ENCODE measurements at regions not wholly inside any gene's neighbourhood (a gene's known extent, or its start where the extent isn't known, plus 50 kb on each side); places are given as distances from the start of the nearest gene placed in this dataset.
"Not testable (repeated sequence)": the region's sequence is repeated elsewhere in the genome, so short reads cannot be mapped to it uniquely, and the experiment has no call there.

DNA sequence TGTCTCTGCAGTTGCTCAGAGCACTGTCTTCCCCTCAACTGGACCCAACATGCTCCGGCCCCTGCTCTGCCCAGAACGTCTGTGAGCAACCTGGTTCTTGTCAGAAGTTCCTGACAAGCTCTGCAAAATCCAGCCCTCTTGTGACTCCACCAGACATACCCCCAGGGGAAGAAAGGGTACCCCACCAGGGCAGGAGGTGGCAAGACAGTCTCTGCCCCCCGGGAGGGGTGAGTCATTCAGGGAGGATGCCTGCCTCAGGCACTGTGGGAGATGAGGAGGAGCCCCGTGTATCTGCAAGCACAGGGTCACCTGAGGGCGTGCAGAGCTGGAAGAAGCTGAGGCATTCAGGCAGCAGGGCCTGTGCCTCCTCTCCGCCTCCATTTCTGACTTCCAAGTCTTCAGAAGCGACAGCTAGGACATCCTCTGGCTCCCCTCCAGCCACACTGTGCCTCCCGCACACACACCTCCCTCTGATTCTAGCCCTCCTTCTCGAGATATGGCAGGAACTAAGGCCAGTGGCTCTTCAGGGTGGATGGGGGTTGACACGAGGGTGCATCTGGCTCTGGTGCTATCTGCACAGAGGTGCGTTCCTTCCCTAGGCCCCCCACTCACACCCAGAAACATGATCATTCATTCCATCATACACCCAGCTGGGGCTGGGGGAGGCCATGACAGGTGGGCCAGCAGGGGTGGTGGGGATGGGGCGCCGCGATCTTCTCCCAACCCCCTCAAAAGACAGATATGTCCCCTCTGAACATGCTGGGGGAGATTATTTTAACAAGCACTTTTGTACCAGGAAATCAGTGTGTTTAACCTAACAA, 222.2 kb downstream of the CYP26B1 start:
- TF ChIP-seq, protein P1, sequence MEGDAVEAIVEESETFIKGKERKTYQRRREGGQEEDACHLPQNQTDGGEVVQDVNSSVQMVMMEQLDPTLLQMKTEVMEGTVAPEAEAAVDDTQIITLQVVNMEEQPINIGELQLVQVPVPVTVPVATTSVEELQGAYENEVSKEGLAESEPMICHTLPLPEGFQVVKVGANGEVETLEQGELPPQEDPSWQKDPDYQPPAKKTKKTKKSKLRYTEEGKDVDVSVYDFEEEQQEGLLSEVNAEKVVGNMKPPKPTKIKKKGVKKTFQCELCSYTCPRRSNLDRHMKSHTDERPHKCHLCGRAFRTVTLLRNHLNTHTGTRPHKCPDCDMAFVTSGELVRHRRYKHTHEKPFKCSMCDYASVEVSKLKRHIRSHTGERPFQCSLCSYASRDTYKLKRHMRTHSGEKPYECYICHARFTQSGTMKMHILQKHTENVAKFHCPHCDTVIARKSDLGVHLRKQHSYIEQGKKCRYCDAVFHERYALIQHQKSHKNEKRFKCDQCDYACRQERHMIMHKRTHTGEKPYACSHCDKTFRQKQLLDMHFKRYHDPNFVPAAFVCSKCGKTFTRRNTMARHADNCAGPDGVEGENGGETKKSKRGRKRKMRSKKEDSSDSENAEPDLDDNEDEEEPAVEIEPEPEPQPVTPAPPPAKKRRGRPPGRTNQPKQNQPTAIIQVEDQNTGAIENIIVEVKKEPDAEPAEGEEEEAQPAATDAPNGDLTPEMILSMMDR (IDR thresholded peaks at IDR 0.05; ENCODE audit: low read depth, low read length), result no peak

DNA sequence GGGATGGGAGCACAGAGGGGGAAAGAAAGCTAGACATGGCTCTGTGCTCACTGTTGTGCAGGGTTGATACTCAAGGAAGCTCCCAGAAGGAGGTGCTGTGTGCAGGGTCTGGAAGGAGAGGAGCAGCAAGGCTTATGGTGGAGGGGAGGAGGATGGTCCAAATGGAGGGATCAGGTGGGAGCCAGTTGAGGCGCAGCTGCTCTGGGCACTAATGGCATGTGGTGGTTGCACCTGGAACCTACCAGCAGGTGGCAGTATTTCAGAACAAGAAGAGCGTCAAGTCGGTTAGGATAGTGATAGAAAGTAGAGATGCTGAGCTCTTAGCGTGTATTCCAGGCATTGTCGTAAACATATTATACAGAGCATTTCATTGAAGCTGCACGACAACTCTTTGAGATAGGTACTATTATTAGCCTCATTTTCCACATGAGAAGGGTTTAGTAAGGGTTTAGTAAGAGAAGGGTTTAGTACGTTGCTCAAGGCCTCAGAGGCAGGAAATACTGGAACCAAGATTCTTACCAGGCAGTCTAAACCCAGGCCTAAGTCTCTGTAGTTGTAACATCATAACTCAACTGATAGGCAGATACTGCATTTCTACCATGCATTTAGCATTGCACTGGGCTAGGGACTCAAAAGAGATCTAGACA, 223.7 kb downstream of the CYP26B1 start:
- TF ChIP-seq, protein P1 (IDR thresholded peaks at IDR 0.05; ENCODE audit: low read depth, low read length), result peak; percentile 41
- DNase-seq (ENCODE audit: extremely low read depth, low read depth), result no peak

More for the DNA sequence above, 222.2 kb downstream of the CYP26B1 start:
- DNase-seq (ENCODE audit: extremely low read depth, low read depth), result no peak

DNA sequence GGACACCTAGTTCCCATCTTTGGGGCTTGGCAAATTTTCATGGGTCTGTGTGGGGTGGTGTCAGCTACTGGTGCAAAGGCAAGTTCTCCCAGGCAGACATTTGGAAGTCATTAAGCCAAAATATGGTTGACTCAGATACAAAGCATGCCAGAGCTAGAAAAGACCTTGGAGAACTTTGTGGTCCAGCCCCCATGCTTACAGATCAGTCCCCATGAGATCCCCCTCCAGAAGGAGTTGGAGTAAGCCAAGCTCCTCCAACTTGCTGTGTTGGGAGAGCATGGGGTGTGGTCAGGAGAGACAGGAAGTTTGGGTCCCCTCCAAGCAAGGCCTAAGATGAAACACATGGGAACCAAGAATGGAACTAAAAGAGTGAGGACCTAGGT, 224.5 kb downstream of the CYP26B1 start:
- DNase-seq (ENCODE audit: extremely low read depth, low read depth), result peak; percentile 82
- TF ChIP-seq, protein P1 (IDR thresholded peaks at IDR 0.05; ENCODE audit: low read depth, low read length), result no peak

DNA sequence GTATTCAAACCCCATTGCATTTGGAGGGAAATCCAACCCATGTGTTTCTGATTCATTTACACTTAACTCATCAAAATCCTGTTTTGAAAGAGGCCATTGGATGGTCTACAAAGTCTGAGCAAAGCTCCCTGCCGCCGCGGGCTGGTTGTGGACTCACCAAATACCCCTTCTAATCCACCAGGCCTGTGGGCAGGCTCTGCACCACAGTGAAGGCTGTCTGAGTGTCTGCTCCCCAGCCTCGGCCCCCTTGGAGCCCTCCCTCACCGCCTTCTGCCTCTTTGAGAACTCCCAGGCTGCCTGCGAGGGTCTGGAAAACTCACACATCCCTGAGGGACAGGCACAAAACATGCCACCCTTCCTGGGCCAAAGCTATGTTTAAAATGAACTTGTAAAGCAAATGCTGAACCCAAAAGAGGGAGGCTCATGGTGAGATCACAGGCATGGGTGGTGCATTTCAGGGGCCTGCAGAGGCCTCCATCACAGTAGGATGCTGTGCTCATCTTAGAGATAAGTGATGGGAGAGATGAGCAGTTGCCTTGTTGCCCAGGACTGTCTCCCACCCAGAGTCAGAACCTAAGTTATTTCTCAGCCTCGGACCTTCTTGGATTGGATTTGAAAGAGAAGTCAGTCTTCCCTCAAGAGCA, 225.0 kb downstream of the CYP26B1 start:
- TF ChIP-seq, protein P1 (IDR thresholded peaks at IDR 0.05; ENCODE audit: low read depth, low read length), result no peak
- no peak for DNase-seq (ENCODE audit: extremely low read depth, low read depth)

DNA sequence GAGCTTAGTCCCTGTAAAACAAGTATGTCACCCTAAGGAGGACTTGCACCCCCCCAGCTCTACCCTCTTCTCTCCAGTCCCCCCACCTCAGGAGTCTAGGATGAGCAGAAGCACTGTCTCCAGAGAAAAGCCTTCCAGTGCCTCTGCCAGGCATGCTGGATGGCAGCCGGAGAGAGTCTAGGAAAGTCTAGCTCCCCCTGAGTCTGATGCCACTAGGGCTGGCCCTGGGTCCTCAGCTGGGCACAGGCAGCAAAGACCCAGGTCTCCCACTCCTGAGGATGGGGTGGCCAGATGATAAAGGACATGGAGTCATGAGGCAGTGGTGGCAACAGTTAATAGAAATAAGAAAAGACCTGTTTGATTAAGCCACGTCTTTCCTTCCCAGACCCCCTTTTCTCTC, 225.6 kb downstream of the CYP26B1 start:
- TF ChIP-seq, protein P1 (IDR thresholded peaks at IDR 0.05; ENCODE audit: low read depth, low read length), result no peak
- DNase-seq (ENCODE audit: extremely low read depth, low read depth), result no peak

DNA sequence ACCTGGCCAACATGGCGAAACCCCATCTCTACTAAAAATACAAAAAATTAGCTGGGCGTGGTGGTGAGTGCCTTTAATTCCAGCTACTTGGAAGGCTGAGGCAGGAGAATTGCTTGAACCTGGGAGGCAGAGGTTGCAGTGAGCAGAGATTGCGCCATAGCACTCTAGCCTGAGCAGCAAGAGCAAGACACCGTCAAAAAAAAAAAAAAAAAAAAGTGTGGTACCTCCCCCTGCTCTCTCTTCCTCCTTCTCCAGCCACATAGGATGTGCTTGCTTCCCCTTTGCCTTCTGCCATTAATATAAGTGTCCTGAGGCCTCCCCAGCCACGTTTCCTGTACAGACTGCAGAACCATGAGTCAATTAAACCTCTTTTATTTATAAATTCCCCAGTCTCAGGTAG, 226.8 kb downstream of the CYP26B1 start:
- not testable (repeated sequence) for DNase-seq (ENCODE audit: extremely low read depth, low read depth)

DNA sequence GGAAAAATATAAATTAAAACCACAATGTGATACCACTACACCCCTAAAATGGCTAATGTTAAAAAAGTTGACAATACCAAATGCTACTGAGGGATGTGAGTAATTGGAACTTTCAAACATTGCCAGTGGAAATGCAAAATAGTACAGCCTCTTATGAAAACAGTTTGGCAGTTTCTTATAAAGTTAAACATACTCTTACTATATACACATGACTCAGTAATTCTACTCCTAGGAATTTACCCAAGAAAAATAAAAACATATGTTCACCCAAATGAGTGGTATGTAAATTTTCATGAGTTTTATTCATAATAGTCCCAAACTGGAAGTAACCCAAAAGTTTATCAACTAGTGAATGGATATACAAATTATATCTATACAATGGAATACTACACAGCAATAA, 228.0 kb downstream of the CYP26B1 start:
- TF ChIP-seq, protein P1 (IDR thresholded peaks at IDR 0.05; ENCODE audit: low read depth, low read length), result no peak
- DNase-seq (ENCODE audit: extremely low read depth, low read depth), result no peak

Data from AG09319 (cell line).